ENCODE measurements at regions not wholly inside any gene's neighbourhood (a gene's known extent, or its start where the extent isn't known, plus 50 kb on each side); places are given as distances from the start of the nearest gene placed in this dataset.

DNA sequence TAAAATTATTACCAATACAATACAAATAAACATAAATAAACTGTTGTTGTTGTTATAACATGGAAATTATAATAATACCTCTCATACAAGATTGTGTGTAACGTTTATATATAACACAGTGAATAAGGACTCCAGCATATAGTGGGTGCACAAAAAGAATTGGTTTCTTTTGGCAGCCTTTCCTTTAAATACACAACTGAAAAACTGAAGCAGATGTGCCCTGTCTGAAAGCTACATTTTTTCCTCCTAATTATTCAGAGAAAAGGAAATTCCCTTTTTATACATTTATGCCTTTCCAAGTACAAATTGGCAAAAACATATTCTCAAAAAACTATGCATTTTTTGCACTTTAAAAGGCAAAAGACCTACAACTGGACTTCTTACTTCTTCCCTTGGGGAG, 928.9 kb upstream of the NR2F2 start (continued):
- TF ChIP-seq, protein P1, sequence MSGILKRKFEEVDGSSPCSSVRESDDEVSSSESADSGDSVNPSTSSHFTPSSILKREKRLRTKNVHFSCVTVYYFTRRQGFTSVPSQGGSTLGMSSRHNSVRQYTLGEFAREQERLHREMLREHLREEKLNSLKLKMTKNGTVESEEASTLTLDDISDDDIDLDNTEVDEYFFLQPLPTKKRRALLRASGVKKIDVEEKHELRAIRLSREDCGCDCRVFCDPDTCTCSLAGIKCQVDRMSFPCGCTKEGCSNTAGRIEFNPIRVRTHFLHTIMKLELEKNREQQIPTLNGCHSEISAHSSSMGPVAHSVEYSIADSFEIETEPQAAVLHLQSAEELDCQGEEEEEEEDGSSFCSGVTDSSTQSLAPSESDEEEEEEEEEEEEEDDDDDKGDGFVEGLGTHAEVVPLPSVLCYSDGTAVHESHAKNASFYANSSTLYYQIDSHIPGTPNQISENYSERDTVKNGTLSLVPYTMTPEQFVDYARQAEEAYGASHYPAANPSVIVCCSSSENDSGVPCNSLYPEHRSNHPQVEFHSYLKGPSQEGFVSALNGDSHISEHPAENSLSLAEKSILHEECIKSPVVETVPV (CRISPR knock-in tag; IDR thresholded peaks at IDR 0.05): no peak
- TF ChIP-seq ZC3H10 (CRISPR knock-in tag; IDR thresholded peaks at IDR 0.05) (no peak), ISL1 (CRISPR knock-in tag; IDR thresholded peaks at IDR 0.05) (no peak), GLIS3 (CRISPR knock-in tag; IDR thresholded peaks at IDR 0.05) (no peak), ZNF8 (CRISPR knock-in tag; IDR thresholded peaks at IDR 0.05) (no peak), ZNF70 (CRISPR knock-in tag; IDR thresholded peaks at IDR 0.05) (no peak), ZFP3 (CRISPR knock-in tag; IDR thresholded peaks at IDR 0.05) (no peak), TOX (CRISPR knock-in tag; IDR thresholded peaks at IDR 0.05; ENCODE audit: borderline replicate concordance) (no peak)

DNA sequence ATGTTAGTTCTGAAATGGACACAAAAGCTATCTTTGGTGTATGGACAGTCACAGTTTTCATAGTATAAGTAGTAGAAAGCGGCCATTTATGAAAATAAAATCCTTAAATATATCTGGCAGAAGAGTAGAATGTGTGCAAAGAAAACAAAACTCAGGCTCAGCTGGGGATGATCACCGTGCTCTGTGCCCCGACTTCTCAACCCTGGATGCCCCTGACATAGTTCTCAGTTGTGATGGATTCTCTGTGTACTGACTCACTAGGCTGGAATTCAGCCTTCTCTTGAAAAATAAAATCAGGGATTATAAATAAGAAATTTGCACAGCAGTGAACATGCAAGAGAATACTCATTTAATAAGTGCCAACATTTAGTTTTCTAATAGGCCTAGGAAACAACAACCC, 925.1 kb upstream of the NR2F2 start:
- TF ChIP-seq ZNF565 (CRISPR knock-in tag; conservative IDR thresholded peaks at IDR 0.05; ENCODE audit: low read depth) (no peak), CSDC2 (CRISPR knock-in tag; IDR thresholded peaks at IDR 0.05) (no peak), ZNF8 (CRISPR knock-in tag; IDR thresholded peaks at IDR 0.05) (no peak), TOX (CRISPR knock-in tag; IDR thresholded peaks at IDR 0.05; ENCODE audit: borderline replicate concordance) (no peak), RARB (CRISPR knock-in tag; IDR thresholded peaks at IDR 0.05) (no peak), SNAI2 (CRISPR knock-in tag; IDR thresholded peaks at IDR 0.05) (no peak), ZNF70 (CRISPR knock-in tag; IDR thresholded peaks at IDR 0.05) (no peak), ESRRG (CRISPR knock-in tag; IDR thresholded peaks at IDR 0.05) (no peak), ZFP30 (CRISPR knock-in tag; IDR thresholded peaks at IDR 0.05) (no peak), BACH2 (CRISPR knock-in tag; IDR thresholded peaks at IDR 0.05; ENCODE audit: borderline replicate concordance) (no peak), ZC3H10 (CRISPR knock-in tag; IDR thresholded peaks at IDR 0.05) (no peak), ZFP3 (CRISPR knock-in tag; IDR thresholded peaks at IDR 0.05) (no peak), ARNTL (CRISPR knock-in tag; IDR thresholded peaks at IDR 0.05; ENCODE audit: borderline replicate concordance, low read depth) (no peak), POU6F1 (CRISPR knock-in tag; IDR thresholded peaks at IDR 0.05; ENCODE audit: borderline replicate concordance, low read depth) (no peak), TCF4 (CRISPR knock-in tag; IDR thresholded peaks at IDR 0.05; ENCODE audit: borderline replicate concordance) (no peak), OSR1 (CRISPR knock-in tag; IDR thresholded peaks at IDR 0.05) (no peak)
- TF ChIP-seq, protein P2, sequence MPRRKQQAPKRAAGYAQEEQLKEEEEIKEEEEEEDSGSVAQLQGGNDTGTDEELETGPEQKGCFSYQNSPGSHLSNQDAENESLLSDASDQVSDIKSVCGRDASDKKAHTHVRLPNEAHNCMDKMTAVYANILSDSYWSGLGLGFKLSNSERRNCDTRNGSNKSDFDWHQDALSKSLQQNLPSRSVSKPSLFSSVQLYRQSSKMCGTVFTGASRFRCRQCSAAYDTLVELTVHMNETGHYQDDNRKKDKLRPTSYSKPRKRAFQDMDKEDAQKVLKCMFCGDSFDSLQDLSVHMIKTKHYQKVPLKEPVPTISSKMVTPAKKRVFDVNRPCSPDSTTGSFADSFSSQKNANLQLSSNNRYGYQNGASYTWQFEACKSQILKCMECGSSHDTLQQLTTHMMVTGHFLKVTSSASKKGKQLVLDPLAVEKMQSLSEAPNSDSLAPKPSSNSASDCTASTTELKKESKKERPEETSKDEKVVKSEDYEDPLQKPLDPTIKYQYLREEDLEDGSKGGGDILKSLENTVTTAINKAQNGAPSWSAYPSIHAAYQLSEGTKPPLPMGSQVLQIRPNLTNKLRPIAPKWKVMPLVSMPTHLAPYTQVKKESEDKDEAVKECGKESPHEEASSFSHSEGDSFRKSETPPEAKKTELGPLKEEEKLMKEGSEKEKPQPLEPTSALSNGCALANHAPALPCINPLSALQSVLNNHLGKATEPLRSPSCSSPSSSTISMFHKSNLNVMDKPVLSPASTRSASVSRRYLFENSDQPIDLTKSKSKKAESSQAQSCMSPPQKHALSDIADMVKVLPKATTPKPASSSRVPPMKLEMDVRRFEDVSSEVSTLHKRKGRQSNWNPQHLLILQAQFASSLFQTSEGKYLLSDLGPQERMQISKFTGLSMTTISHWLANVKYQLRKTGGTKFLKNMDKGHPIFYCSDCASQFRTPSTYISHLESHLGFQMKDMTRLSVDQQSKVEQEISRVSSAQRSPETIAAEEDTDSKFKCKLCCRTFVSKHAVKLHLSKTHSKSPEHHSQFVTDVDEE (CRISPR knock-in tag; IDR thresholded peaks at IDR 0.05): no peak
- TF ChIP-seq, protein P3, sequence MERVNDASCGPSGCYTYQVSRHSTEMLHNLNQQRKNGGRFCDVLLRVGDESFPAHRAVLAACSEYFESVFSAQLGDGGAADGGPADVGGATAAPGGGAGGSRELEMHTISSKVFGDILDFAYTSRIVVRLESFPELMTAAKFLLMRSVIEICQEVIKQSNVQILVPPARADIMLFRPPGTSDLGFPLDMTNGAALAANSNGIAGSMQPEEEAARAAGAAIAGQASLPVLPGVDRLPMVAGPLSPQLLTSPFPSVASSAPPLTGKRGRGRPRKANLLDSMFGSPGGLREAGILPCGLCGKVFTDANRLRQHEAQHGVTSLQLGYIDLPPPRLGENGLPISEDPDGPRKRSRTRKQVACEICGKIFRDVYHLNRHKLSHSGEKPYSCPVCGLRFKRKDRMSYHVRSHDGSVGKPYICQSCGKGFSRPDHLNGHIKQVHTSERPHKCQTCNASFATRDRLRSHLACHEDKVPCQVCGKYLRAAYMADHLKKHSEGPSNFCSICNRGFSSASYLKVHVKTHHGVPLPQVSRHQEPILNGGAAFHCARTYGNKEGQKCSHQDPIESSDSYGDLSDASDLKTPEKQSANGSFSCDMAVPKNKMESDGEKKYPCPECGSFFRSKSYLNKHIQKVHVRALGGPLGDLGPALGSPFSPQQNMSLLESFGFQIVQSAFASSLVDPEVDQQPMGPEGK (CRISPR knock-in tag; IDR thresholded peaks at IDR 0.05; ENCODE audit: borderline replicate concordance): no peak
- TF ChIP-seq, protein P1 (CRISPR knock-in tag; IDR thresholded peaks at IDR 0.05): no peak
- ATAC-seq: no peak

DNA sequence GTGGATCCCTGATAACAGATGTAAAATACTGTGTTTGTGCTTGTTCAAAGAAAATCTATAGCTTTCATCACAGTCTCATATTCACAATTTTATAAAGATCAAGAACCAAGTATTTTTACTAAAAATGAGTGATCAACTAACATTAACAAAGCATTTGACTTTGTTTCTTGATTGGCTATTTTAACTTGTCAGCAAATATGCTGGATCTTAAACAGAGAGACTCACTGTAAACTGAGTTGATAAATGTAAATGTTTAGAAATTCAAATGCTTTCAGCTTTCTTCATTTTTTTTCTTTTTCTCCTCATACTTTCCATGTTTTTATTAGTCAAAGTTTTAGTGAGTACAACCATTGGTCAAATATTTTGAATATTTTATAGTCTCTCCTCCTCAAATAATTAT, 923.0 kb upstream of the NR2F2 start:
- no peak for TF ChIP-seq RARB (CRISPR knock-in tag; IDR thresholded peaks at IDR 0.05)
- no peak for ATAC-seq

Data from SK-N-SH treated with all-trans-retinoic acid at 6 μM for 48 hours (cell line).